Breast epithelium (tissue), 3 donors: ENCODE measurements at regions not wholly inside any gene's neighbourhood (a gene's known extent, or its start where the extent isn't known, plus 50 kb on each side); places are given as distances from the start of the nearest gene placed in this dataset.

Source experiments
- CTCF ChIP-seq, 3 donors: fragments of 450-650 bp; IDR thresholded peaks; one replicate each; pipeline ENCODE4 v1.5.1; 2016 to 2017; ENCODE audit warnings: antibody characterized with exemption in 3 of 3, mild to moderate bottlenecking in 3 of 3, moderate library complexity in 3 of 3
- POLR2A ChIP-seq: fragments of 450-650 bp; IDR thresholded peaks from one replicate; pipeline ENCODE4 v1.6.1; 2016; ENCODE audit warnings: antibody characterized with exemption, mild to moderate bottlenecking, moderate library complexity

- TF ChIP-seq POLR2A = no peak
- no peak for TF ChIP-seq CTCF (IDR thresholded peaks at IDR 0.05)
Observed at GRCh38 chrX:129361576-129361975, 161.7 kb downstream of the SMARCA1 start.
